ENCODE measurements at regions not wholly inside any gene's neighbourhood (a gene's known extent, or its start where the extent isn't known, plus 50 kb on each side); places are given as distances from the start of the nearest gene placed in this dataset.

GRCh38 chr1:81484284-81484683, 316.4 kb upstream of the ADGRL2 start:
- no peak for TF ChIP-seq CTCF (IDR thresholded peaks at IDR 0.05)
- no peak overlapping the region for H3K27ac Mint-ChIP-seq
- 100% methylated on average over 1 of the region's 2 CpGs for WGBS (ENCODE audit: insufficient coverage)

DNA sequence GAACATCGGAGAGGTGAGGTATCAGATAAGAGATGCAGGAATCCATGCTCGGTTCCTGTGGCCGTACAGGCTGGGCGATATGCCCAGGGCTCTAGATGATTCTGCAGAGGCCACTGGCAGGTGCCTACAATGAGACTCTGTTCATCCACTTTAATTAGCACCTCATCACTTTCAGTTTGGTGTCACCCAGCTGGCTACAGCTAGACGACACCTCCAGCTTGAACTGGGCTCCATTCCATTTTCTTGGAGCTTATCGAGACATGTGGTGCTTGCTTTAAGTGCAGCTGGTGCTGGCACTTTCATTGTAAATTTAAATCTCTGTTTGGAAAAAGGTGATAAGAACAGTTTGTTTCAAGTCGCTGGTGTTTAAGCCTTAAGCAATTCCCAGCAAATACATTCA, 322.5 kb upstream of the ADGRL2 start:
- H3K27ac ChIP-seq (ENCODE audit: low read depth in 1 of 2, low read length in 2 of 2) = no peak overlapping the region
- no peaks in the 10 kb centered on the region for H3K79me2 ChIP-seq (ENCODE audit: insufficient read depth, low read length)
- Mint-ChIP-seq H3K27me3 (ENCODE audit: low read depth in 3 of 3) (no peaks in the 10 kb centered on the region), H3K36me3 (no peaks in the 10 kb centered on the region), H3K4me1 (peaks cover 4% of the 10 kb centered on the region), H3K9me3 (peaks cover 0 to 2% (median 0%) of the 10 kb centered on the region in 7 donors), H3K4me3 (no peak overlapping the region), H3K27ac (no peak overlapping the region)
- H3K4me2 ChIP-seq (replicated peaks; ENCODE audit: extremely low read depth, low read length, poor library complexity, severe bottlenecking) = no peak overlapping the region
- no peak for TF ChIP-seq CTCF (IDR thresholded peaks at IDR 0.05)
- DNase-seq = no peak
- H4K20me1 ChIP-seq (ENCODE audit: insufficient read depth, low read length) = no peaks in the 10 kb centered on the region
- WGBS (ENCODE audit: insufficient coverage) = 81% methylated on average over 4 of the region's 7 CpGs
- H2AFZ ChIP-seq (ENCODE audit: insufficient read depth, low read depth, low read length, poor library complexity, severe bottlenecking) = no peak overlapping the region
- intact Hi-C loops (cut with micrococcal nuclease) = no loop called here
- H3K4me1 ChIP-seq (ENCODE audit: control insufficient read depth in 1 of 2, insufficient read depth in 2 of 2, low read length in 2 of 2) = no peaks in the 10 kb centered on the region
- H3K36me3 ChIP-seq (replicated peaks in 1 of 2; ENCODE audit: control insufficient read depth in 1 of 2, insufficient read depth in 2 of 2, low read length in 2 of 2) = no peaks in the 10 kb centered on the region
- no peaks in the 10 kb centered on the region for H3K27me3 ChIP-seq (ENCODE audit: control insufficient read depth in 2 of 2, insufficient read depth in 2 of 2, low read length in 2 of 2)
- H3K4me3 ChIP-seq (replicated peaks in 1 of 3; ENCODE audit: low read depth in 2 of 3, low read length in 3 of 3) = no peak overlapping the region
- H3K9me3 ChIP-seq (replicated peaks in 1 of 2; ENCODE audit: control insufficient read depth in 1 of 2, insufficient read depth in 1 of 2, low read length in 2 of 2) = no peaks in the 10 kb centered on the region
- no peak overlapping the region for H3K9ac ChIP-seq (ENCODE audit: insufficient read depth, low read length, poor library complexity, severe bottlenecking)

More at GRCh38 chr1:81484284-81484683, 316.4 kb upstream of the ADGRL2 start:
- Histone ChIP-seq H3K4me2 (replicated peaks; ENCODE audit: extremely low read depth, low read length, poor library complexity, severe bottlenecking) (no peak overlapping the region), H3K27ac (ENCODE audit: low read depth in 1 of 2, low read length in 2 of 2) (no peak overlapping the region), H4K20me1 (ENCODE audit: insufficient read depth, low read length) (no peaks in the 10 kb centered on the region), H3K79me2 (ENCODE audit: insufficient read depth, low read length) (no peaks in the 10 kb centered on the region), H3K36me3 (replicated peaks in 1 of 2; ENCODE audit: control insufficient read depth in 1 of 2, insufficient read depth in 2 of 2, low read length in 2 of 2) (no peaks in the 10 kb centered on the region), H3K4me3 (replicated peaks in 1 of 3; ENCODE audit: low read depth in 2 of 3, low read length in 3 of 3) (no peak overlapping the region), H3K9ac (ENCODE audit: insufficient read depth, low read length, poor library complexity, severe bottlenecking) (no peak overlapping the region), H3K27me3 (ENCODE audit: control insufficient read depth in 2 of 2, insufficient read depth in 2 of 2, low read length in 2 of 2) (no peaks in the 10 kb centered on the region), H3K9me3 (replicated peaks in 1 of 2; ENCODE audit: control insufficient read depth in 1 of 2, insufficient read depth in 1 of 2, low read length in 2 of 2) (peaks cover 0 to 8% of the 10 kb centered on the region in 2 donors), H3K4me1 (ENCODE audit: control insufficient read depth in 1 of 2, insufficient read depth in 2 of 2, low read length in 2 of 2) (no peaks in the 10 kb centered on the region), H2AFZ (ENCODE audit: insufficient read depth, low read depth, low read length, poor library complexity, severe bottlenecking) (no peak overlapping the region)
- Mint-ChIP-seq H3K4me1 (no peaks in the 10 kb centered on the region), H3K36me3 (no peaks in the 10 kb centered on the region), H3K4me3 (no peak overlapping the region), H3K9me3 (peaks cover 3 to 17% (median 12%) of the 10 kb centered on the region in 7 donors), H3K27me3 (ENCODE audit: low read depth in 3 of 3) (peaks cover 0 to 3% (median 0%) of the 10 kb centered on the region in 3 donors)
- DNase-seq = no peak
- intact Hi-C loops (cut with micrococcal nuclease) = no loop called here
